Activated CD8-positive, alpha-beta T cell treated with anti-CD3 and anti-CD28 coated beads for 36 hours (primary cell): ENCODE measurements at regions not wholly inside any gene's neighbourhood (a gene's known extent, or its start where the extent isn't known, plus 50 kb on each side); places are given as distances from the start of the nearest gene placed in this dataset.

Experiments used
- ATAC-seq: fragments of 200-7000 bp; cut with Tn5 transposase; one replicate; pipeline ENCODE4 v1.10.0; 2021; ENCODE audit warnings: mild to moderate bottlenecking, moderate library complexity
- CTCF ChIA-PET: fragments of 350-600 bp; sonication (Branson Sonifier 250); formaldehyde crosslinking; loops from one replicate; lab custom pipeline; 2021; ENCODE audit warnings: antibody characterized with exemption; lab: Charles Lee
- POLR2A ChIA-PET: fragments of 350-600 bp; sonication (Branson Sonifier 250); formaldehyde crosslinking; loops from one replicate; lab custom pipeline; 2021; ENCODE audit warnings: antibody characterized with exemption; lab: Charles Lee
- DNase-seq: peaks from one replicate; pipeline ENCODE4 v3.0.0-alpha.2; 2020
- H3K27ac Mint-ChIP-seq: one replicate; pipeline ENCODE4 v1.8.0; 2021; ENCODE audit warnings: mild to moderate bottlenecking, mixed read lengths
- H3K27me3 Mint-ChIP-seq: one replicate; pipeline ENCODE4 v1.8.0; 2021; ENCODE audit warnings: mixed read lengths
- H3K36me3 Mint-ChIP-seq: one replicate; pipeline ENCODE4 v1.8.0; 2021; ENCODE audit warnings: low read depth, mixed read lengths
- H3K4me1 Mint-ChIP-seq: one replicate; pipeline ENCODE4 v1.8.0; 2021; ENCODE audit warnings: low read depth, mixed read lengths
- H3K4me3 Mint-ChIP-seq: one replicate; pipeline ENCODE4 v1.8.0; 2021; ENCODE audit warnings: mild to moderate bottlenecking, moderate library complexity, mixed read lengths
- H3K9me3 Mint-ChIP-seq: one replicate; pipeline ENCODE4 v1.8.0; 2021; ENCODE audit warnings: mixed read lengths
- intact Hi-C: fragments of 100-400 bp; cut with micrococcal nuclease; formaldehyde crosslinking; loops from one replicate; pipeline ENCODE4 v1.10.0; 2022
- TF ChIP-seq, protein P1 (sequence below): fragments of 200-600 bp; IDR thresholded peaks from one replicate; pipeline ENCODE4 v1.8.0; 2022; ENCODE audit warnings: antibody characterized with exemption, mild to moderate bottlenecking

DNA sequence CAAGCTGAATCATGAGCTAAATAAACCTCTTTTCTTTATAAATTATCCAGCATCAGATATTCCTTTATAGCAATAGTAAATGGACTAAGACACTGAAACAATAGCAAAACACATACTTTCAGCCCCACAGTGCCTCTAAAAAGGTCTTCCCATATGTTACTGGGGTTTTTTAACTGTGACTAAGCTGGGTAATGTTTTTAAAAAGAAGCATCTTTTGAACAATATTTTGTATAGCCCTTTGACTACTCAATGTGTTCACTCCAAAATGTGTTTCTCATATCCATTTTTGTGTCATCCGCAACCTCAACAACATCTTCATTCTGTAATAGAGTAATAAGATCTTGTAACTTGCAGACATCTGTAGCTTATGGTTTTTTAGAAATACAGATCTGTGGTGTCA lies 218.7 kb upstream of the S100G start:
- no peak for ATAC-seq
- H3K27me3 Mint-ChIP-seq, result no peaks in the 10 kb centered on the region
- no peak for DNase-seq
- TF ChIP-seq, protein P1, sequence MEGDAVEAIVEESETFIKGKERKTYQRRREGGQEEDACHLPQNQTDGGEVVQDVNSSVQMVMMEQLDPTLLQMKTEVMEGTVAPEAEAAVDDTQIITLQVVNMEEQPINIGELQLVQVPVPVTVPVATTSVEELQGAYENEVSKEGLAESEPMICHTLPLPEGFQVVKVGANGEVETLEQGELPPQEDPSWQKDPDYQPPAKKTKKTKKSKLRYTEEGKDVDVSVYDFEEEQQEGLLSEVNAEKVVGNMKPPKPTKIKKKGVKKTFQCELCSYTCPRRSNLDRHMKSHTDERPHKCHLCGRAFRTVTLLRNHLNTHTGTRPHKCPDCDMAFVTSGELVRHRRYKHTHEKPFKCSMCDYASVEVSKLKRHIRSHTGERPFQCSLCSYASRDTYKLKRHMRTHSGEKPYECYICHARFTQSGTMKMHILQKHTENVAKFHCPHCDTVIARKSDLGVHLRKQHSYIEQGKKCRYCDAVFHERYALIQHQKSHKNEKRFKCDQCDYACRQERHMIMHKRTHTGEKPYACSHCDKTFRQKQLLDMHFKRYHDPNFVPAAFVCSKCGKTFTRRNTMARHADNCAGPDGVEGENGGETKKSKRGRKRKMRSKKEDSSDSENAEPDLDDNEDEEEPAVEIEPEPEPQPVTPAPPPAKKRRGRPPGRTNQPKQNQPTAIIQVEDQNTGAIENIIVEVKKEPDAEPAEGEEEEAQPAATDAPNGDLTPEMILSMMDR, result no peak
- H3K4me3 Mint-ChIP-seq, result no peak overlapping the region
- H3K27ac Mint-ChIP-seq, result no peak overlapping the region
- POLR2A ChIA-PET, result no interaction called here
- no peaks in the 10 kb centered on the region for H3K9me3 Mint-ChIP-seq
- CTCF ChIA-PET, result no interaction called here
- H3K36me3 Mint-ChIP-seq, result no peaks in the 10 kb centered on the region
- intact Hi-C loops, result no loop called here
- H3K4me1 Mint-ChIP-seq, result peaks cover 15% of the 10 kb centered on the region

DNA sequence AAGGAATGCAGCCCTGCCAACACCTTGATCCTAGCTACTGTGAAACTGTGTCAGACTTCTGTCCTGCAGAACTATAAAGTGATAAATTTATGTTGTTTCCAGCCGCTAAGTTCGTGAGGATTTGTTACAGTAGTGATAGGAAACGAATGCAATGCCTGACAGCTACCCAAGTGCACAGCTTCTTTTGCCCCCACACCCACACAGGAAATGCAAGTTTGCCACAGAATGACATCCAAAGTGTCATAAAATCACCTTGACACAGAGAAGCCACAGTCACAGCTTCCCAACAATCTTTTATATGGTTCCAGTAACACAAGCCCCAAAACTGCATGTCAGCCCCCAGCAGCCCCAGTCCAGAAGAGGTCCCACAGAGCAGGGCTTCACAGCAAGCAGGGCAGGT lies 216.9 kb upstream of the S100G start:
- intact Hi-C loops, result no loop called here
- DNase-seq (peak; percentile 18), ATAC-seq (peak; percentile 45)
- peaks cover 15% of the 10 kb centered on the region for H3K4me1 Mint-ChIP-seq
- TF ChIP-seq, protein P1, result no peak
- no peaks in the 10 kb centered on the region for H3K36me3 Mint-ChIP-seq
- H3K4me3 Mint-ChIP-seq, result no peak overlapping the region
- POLR2A ChIA-PET, result no interaction called here
- no peak overlapping the region for H3K27ac Mint-ChIP-seq
- CTCF ChIA-PET, result no interaction called here
- no peaks in the 10 kb centered on the region for H3K9me3 Mint-ChIP-seq
- no peaks in the 10 kb centered on the region for H3K27me3 Mint-ChIP-seq

DNA sequence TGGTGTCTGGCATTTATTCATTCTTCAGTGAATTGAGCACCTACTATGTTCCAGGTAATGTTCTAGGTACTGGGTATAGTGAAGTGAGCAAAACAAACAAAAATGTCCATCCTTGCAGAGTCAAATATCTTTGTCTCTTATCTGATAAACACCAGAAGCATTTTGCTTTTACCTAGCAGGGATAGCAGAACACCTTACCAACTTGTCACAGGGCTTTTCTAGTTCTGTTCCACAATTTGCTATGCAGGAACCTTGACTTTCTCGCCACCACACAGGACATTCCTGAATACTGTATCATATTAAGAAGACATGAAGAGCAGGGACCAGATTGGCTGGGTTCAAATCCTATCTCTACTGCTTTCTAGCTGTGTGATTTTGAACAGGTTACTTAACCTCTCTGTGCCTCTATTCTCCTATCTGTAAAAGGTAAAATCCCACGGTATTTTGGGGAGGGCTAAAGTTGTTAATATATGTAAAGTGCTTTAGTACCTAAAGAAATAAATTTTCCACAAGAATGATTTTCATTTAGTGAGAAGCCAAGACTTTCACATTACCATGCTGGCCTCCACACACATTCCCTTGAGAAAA lies 214.5 kb upstream of the S100G start:
- ATAC-seq (no peak), DNase-seq (no peak)
- intact Hi-C loops, result no loop called here
- CTCF ChIA-PET, result interaction anchor here (0.9 to 2.1 kb wide), 5 partner anchors 10 to 261 kb away, joined by 3 to 15 read pairs (median 9); no protein-coding TSS in a partner anchor
- H3K4me3 Mint-ChIP-seq, result no peak overlapping the region
- no peaks in the 10 kb centered on the region for H3K36me3 Mint-ChIP-seq
- POLR2A ChIA-PET, result no interaction called here
- H3K9me3 Mint-ChIP-seq, result no peaks in the 10 kb centered on the region
- H3K27me3 Mint-ChIP-seq, result no peaks in the 10 kb centered on the region
- TF ChIP-seq, protein P1, result no peak
- H3K4me1 Mint-ChIP-seq, result peaks cover 15% of the 10 kb centered on the region
- H3K27ac Mint-ChIP-seq, result no peak overlapping the region

DNA sequence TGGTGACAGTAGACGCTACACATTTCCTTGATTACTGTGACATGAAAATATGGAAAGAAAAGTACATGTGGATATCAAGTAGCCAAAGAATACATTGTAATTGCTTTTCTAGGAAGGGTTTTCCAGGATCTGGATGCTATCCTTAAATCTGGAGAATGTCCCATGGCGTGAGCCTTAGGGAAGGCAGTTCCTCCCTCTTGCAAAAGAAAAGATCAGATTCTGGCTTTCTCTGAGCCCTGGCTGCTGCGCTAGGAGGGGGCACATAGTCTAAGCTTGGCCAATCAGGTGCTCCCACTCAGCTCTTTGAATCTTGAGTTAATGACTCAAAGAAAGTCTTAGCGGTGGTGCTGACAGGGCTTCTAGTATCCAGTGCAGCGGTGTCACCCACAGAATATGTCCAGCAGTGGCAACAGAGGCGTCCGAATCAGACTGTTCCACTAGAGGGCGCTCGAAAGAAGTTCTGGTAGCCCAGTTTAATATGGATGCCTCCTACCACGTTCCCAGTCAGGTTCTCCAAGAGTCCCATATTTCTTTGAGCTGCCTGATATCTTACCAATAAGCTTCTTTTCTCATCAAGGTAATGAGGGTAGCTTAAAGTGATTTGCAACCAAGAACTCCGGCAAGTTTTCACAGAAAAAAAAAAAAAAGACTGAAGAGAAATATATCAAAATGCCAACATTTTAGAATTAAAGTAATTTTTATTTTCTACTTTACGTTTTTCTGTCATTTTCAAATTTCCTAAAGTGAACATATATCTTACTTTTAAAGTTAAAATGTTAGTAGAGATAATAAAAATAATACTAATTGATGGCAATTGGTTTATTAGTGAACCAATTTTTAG lies 213.4 kb upstream of the S100G start:
- DNase-seq, result peak; percentile 78
- ChIA-PET POLR2A (no interaction called here), CTCF (interaction anchor here (0.6 to 2.1 kb wide), 20 partner anchors 8 to 260 kb away, joined by 3 to 15 read pairs (median 4); no protein-coding TSS in a partner anchor)
- H3K4me3 Mint-ChIP-seq, result no peak overlapping the region
- H3K36me3 Mint-ChIP-seq, result no peaks in the 10 kb centered on the region
- peak; percentile 80 for ATAC-seq
- H3K4me1 Mint-ChIP-seq, result peaks cover 15% of the 10 kb centered on the region
- no peaks in the 10 kb centered on the region for H3K9me3 Mint-ChIP-seq
- TF ChIP-seq, protein P1, result peak; percentile 61
- intact Hi-C loops, result no loop called here
- H3K27ac Mint-ChIP-seq, result no peak overlapping the region
- H3K27me3 Mint-ChIP-seq, result no peaks in the 10 kb centered on the region

DNA sequence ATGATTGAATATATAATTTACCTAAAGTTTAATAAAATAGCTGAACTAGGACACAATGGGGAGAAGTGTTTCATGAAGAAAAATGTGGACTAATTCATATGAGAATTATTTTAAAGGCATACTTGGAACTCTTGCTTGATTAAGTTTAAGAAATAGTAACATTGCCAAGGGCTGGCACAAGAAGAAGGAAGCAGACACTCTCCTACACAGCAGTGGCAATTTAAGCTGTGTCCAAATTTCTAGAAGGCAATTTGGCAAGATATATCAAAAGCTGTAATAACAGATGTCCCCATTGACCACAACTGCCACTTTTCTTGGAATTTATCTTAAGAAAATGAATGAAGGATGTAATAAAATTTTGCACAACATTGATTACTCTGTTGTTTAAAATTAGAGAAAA lies 209.5 kb upstream of the S100G start:
- DNase-seq (no peak), ATAC-seq (no peak)
- no peaks in the 10 kb centered on the region for H3K27me3 Mint-ChIP-seq
- H3K9me3 Mint-ChIP-seq, result no peaks in the 10 kb centered on the region
- TF ChIP-seq, protein P1, result no peak
- CTCF ChIA-PET, result no interaction called here
- intact Hi-C loops, result loop anchor here (10.0 kb wide), 1 partner anchor 234 kb away; no protein-coding TSS in a partner anchor
- no peak overlapping the region for H3K27ac Mint-ChIP-seq
- H3K36me3 Mint-ChIP-seq, result no peaks in the 10 kb centered on the region
- no peak overlapping the region for H3K4me3 Mint-ChIP-seq
- no peaks in the 10 kb centered on the region for H3K4me1 Mint-ChIP-seq
- POLR2A ChIA-PET, result no interaction called here
